Neuronal stem cell (in vitro differentiated cells): ENCODE measurements at regions not wholly inside any gene's neighbourhood (a gene's known extent, or its start where the extent isn't known, plus 50 kb on each side); places are given as distances from the start of the nearest gene placed in this dataset.
A peak's percentile ranks its signal among the peaks of the same experiment; 100 is the strongest.

Source experiments
- DNase-seq: peaks from one replicate; pipeline ENCODE4 v3.0.0-alpha.2; 2013; ENCODE audit warnings: low spot score
- H2AFZ ChIP-seq: one replicate; pipeline ENCODE4 v1.6.1; 2013; ENCODE audit warnings: mild to moderate bottlenecking, low read length, inconsistent platforms
- H2AK5ac ChIP-seq: 2 replicates; pipeline ENCODE4 v1.6.1; 2013; ENCODE audit warnings: low read depth, mild to moderate bottlenecking, inconsistent platforms, low read length, moderate library complexity, mixed read lengths
- H2BK120ac ChIP-seq: 2 replicates; pipeline ENCODE4 v1.6.1; 2013; ENCODE audit warnings: low read depth, mild to moderate bottlenecking, inconsistent platforms, low read length, moderate library complexity, mixed read lengths
- H2BK12ac ChIP-seq: one replicate; pipeline ENCODE4 v1.6.1; 2013; ENCODE audit warnings: low read length, inconsistent platforms
- H2BK15ac ChIP-seq: 2 replicates; pipeline ENCODE4 v1.6.1; 2013; ENCODE audit warnings: mild to moderate bottlenecking, low read length, inconsistent platforms, mixed read lengths
- H2BK5ac ChIP-seq: one replicate; pipeline ENCODE4 v1.6.1; 2013; ENCODE audit warnings: inconsistent platforms, mild to moderate bottlenecking, low read length, moderate library complexity
- H3K14ac ChIP-seq: one replicate; pipeline ENCODE4 v1.6.1; 2013; ENCODE audit warnings: low read length, inconsistent platforms
- H3K18ac ChIP-seq: 2 replicates; pipeline ENCODE4 v1.6.1; 2013; ENCODE audit warnings: low read length, inconsistent platforms
- H3K23ac ChIP-seq: 2 replicates; pipeline ENCODE4 v1.6.1; 2013; ENCODE audit warnings: low read depth, mild to moderate bottlenecking, mixed read lengths, low read length, inconsistent platforms; ENCODE audit not compliant: poor library complexity
- H3K27ac ChIP-seq: replicated peaks from 3 replicates; pipeline ENCODE4 v1.5.1; 2013; ENCODE audit warnings: low read length, inconsistent platforms
- H3K27me3 ChIP-seq, 3 experiments: 2 replicates each; pipeline ENCODE4 v1.6.1; 2013; ENCODE audit warnings: low read length in 3 of 3, mild to moderate bottlenecking in 2 of 3, inconsistent platforms in 1 of 3, low read depth in 1 of 3, mixed read lengths in 1 of 3, moderate library complexity in 1 of 3; ENCODE audit not compliant: control insufficient read depth in 3 of 3, insufficient read depth in 3 of 3
- H3K36me3 ChIP-seq, 2 donors: replicated peaks in 1 of 2; 2 replicates each; pipeline ENCODE4 v1.6.1; 2013; ENCODE audit warnings: low read length in 2 of 2; ENCODE audit not compliant: control insufficient read depth in 2 of 2, insufficient read depth in 2 of 2
- H3K4ac ChIP-seq: 2 replicates; pipeline ENCODE4 v1.6.1; 2013; ENCODE audit warnings: inconsistent platforms, mild to moderate bottlenecking, low read length, moderate library complexity
- H3K4me1 ChIP-seq, 2 donors: 1 replicate in 1 of 2; 2 replicates in 1 of 2; pipeline ENCODE4 v1.6.1; 2013; ENCODE audit warnings: low read length in 2 of 2, low read depth in 1 of 2; ENCODE audit not compliant: control insufficient read depth in 2 of 2, insufficient read depth in 1 of 2
- H3K4me2 ChIP-seq: one replicate; pipeline ENCODE4 v1.6.1; 2013; ENCODE audit warnings: mild to moderate bottlenecking, low read length, inconsistent platforms; ENCODE audit not compliant: insufficient read depth, poor library complexity, severe bottlenecking
- H3K4me3 ChIP-seq, 2 donors: 2 replicates each; pipeline ENCODE4 v1.5.1; 2013; ENCODE audit warnings: low read length in 2 of 2, mild to moderate bottlenecking in 2 of 2, inconsistent platforms in 1 of 2, moderate library complexity in 1 of 2
- H3K79me1 ChIP-seq: one replicate; pipeline ENCODE4 v1.6.1; 2013; ENCODE audit warnings: low read depth, mild to moderate bottlenecking, inconsistent platforms, low read length, moderate library complexity
- H3K9ac ChIP-seq: one replicate; pipeline ENCODE4 v1.6.1; 2013; ENCODE audit warnings: mild to moderate bottlenecking, low read depth, low read length, inconsistent platforms; ENCODE audit not compliant: poor library complexity
- H3K9me3 ChIP-seq, 2 donors: replicated peaks in 1 of 2; 2 replicates each; pipeline versions ENCODE3 to v1.6.1; 2013; ENCODE audit warnings: low read length in 2 of 2, mild to moderate bottlenecking in 2 of 2, inconsistent platforms in 1 of 2, low read depth in 1 of 2, mixed read lengths in 1 of 2, moderate library complexity in 1 of 2; ENCODE audit not compliant: control insufficient read depth in 2 of 2, insufficient read depth in 1 of 2
- H4K8ac ChIP-seq: one replicate; pipeline ENCODE4 v1.6.1; 2013; ENCODE audit warnings: low read depth, mild to moderate bottlenecking, inconsistent platforms, low read length, moderate library complexity
- H4K91ac ChIP-seq: one replicate; pipeline ENCODE4 v1.6.1; 2013; ENCODE audit warnings: low read length, low read depth, mild to moderate bottlenecking, inconsistent platforms; ENCODE audit not compliant: poor library complexity
- WGBS, 2 donors: extraction: QIAGEN DNeasy Blood & Tissue Kit; methylation state at CpG; one replicate each; pipeline ENCODE4 v1.1.7; 2013; ENCODE audit warnings: missing lambda C conversion rate in 2 of 2, mixed read lengths in 1 of 2; ENCODE audit not compliant: insufficient read length in 2 of 2, insufficient replicate concordance in 1 of 2; ENCODE audit errors: extremely low coverage in 2 of 2; 5-methylcytosine and 5-hydroxymethylcytosine counted together

GRCh38 chr13:97114651-97115050, 107.5 kb upstream of the MBNL2 start:
- H2AFZ ChIP-seq, result peak overlapping the region; percentile 43
- no peak overlapping the region for H3K4ac ChIP-seq
- H3K9me3 ChIP-seq, result no peaks in the 10 kb centered on the region
- no peak overlapping the region for H3K14ac ChIP-seq
- no peak overlapping the region for H3K18ac ChIP-seq
- H3K23ac ChIP-seq, result no peak overlapping the region
- H2BK5ac ChIP-seq, result no peak overlapping the region
- H3K4me3 ChIP-seq, result no peak overlapping the region
- H3K9ac ChIP-seq, result no peak overlapping the region
- H3K4me1 ChIP-seq, result peaks cover 21 to 25% of the 10 kb centered on the region in 2 donors
- H2BK12ac ChIP-seq, result no peak overlapping the region
- H3K36me3 ChIP-seq, result no peaks in the 10 kb centered on the region
- peaks cover 0 to 73% (median 0%) of the 10 kb centered on the region in 3 experiments for H3K27me3 ChIP-seq
- no peak overlapping the region for H4K8ac ChIP-seq
- H2BK15ac ChIP-seq, result no peak overlapping the region
- no peak overlapping the region for H2BK120ac ChIP-seq
- H2AK5ac ChIP-seq, result no peak overlapping the region
- no peak overlapping the region for H3K27ac ChIP-seq
- DNase-seq, result no peak
- no peak overlapping the region for H4K91ac ChIP-seq
- H3K4me2 ChIP-seq, result peak overlapping the region; percentile 28
- no peaks in the 10 kb centered on the region for H3K79me1 ChIP-seq
- WGBS, 2 donors, result no CpG with 5 or more reads among the region's 5 CpGs

GRCh38 chr13:97116754-97117153, 105.4 kb upstream of the MBNL2 start:
- H2AK5ac ChIP-seq, result no peak overlapping the region
- H3K4ac ChIP-seq, result no peak overlapping the region
- no peak overlapping the region for H3K23ac ChIP-seq
- H3K14ac ChIP-seq, result no peak overlapping the region
- no CpG with 5 or more reads among the region's 1 CpG for WGBS, 2 donors
- H3K36me3 ChIP-seq, result no peaks in the 10 kb centered on the region
- no peak overlapping the region for H2AFZ ChIP-seq
- H2BK5ac ChIP-seq, result no peak overlapping the region
- no peak for DNase-seq
- H3K4me1 ChIP-seq, result peaks cover 19 to 25% of the 10 kb centered on the region in 2 donors
- H4K91ac ChIP-seq, result no peak overlapping the region
- H3K9me3 ChIP-seq, result no peaks in the 10 kb centered on the region
- H2BK15ac ChIP-seq, result no peak overlapping the region
- H3K9ac ChIP-seq, result no peak overlapping the region
- no peak overlapping the region for H3K18ac ChIP-seq
- H3K4me3 ChIP-seq, result no peak overlapping the region
- H3K79me1 ChIP-seq, result no peaks in the 10 kb centered on the region
- H3K27me3 ChIP-seq, result peaks cover 0 to 66% (median 0%) of the 10 kb centered on the region in 3 experiments
- H2BK12ac ChIP-seq, result no peak overlapping the region
- H2BK120ac ChIP-seq, result no peak overlapping the region
- H3K27ac ChIP-seq, result no peak overlapping the region
- H3K4me2 ChIP-seq, result no peak overlapping the region
- no peak overlapping the region for H4K8ac ChIP-seq

DNA sequence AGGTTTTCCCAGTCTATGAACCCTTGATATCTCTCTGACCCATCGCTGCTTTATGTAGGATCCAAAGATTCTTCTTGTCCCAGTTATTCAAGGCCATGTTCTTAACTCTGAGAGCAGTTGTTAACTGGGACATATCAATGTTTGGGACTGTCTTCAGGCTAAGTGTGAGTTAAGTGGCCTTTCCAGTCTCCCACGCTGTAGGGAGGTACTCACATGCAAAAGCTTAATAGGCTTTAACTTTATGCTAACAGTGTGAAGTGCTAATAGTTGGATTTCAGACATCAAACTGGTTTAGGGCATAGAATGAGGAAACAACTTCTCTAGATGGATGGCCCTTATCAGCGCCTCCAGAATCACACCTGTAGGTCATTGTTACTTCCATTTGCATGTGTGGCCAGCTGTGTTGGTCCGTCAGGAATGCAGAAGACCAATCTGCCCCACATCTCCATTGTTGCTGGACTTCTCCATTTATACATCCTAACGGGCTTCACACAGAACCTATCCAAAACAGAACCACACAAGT, 104.7 kb upstream of the MBNL2 start:
- H3K27me3 ChIP-seq, result peaks cover 0 to 62% (median 0%) of the 10 kb centered on the region in 3 experiments
- no peak overlapping the region for H3K9ac ChIP-seq
- no peaks in the 10 kb centered on the region for H3K9me3 ChIP-seq
- H3K18ac ChIP-seq, result no peak overlapping the region
- no peak overlapping the region for H3K14ac ChIP-seq
- H3K36me3 ChIP-seq, result no peaks in the 10 kb centered on the region
- H2BK5ac ChIP-seq, result no peak overlapping the region
- no peak overlapping the region for H3K4ac ChIP-seq
- H4K91ac ChIP-seq, result no peak overlapping the region
- H3K79me1 ChIP-seq, result no peaks in the 10 kb centered on the region
- no peak for DNase-seq
- WGBS, 2 donors, result no CpG with 5 or more reads among the region's 5 CpGs
- H2BK12ac ChIP-seq, result no peak overlapping the region
- no peak overlapping the region for H3K4me2 ChIP-seq
- H2BK120ac ChIP-seq, result no peak overlapping the region
- no peak overlapping the region for H3K23ac ChIP-seq
- no peak overlapping the region for H3K4me3 ChIP-seq
- no peak overlapping the region for H2BK15ac ChIP-seq
- peaks cover 13 to 25% of the 10 kb centered on the region in 2 donors for H3K4me1 ChIP-seq
- H4K8ac ChIP-seq, result no peak overlapping the region
- H2AFZ ChIP-seq, result no peak overlapping the region
- no peak overlapping the region for H3K27ac ChIP-seq
- no peak overlapping the region for H2AK5ac ChIP-seq

- peaks cover 0 to 64% (median 0%) of the 10 kb centered on the region in 3 experiments for H3K27me3 ChIP-seq
- H2BK15ac ChIP-seq, result no peak overlapping the region
- no peak overlapping the region for H3K18ac ChIP-seq
- H2AK5ac ChIP-seq, result no peak overlapping the region
- H3K4ac ChIP-seq, result no peak overlapping the region
- no peak overlapping the region for H2AFZ ChIP-seq
- no peak overlapping the region for H2BK12ac ChIP-seq
- H3K9me3 ChIP-seq, result no peaks in the 10 kb centered on the region
- no peaks in the 10 kb centered on the region for H3K79me1 ChIP-seq
- no peak overlapping the region for H3K9ac ChIP-seq
- H3K36me3 ChIP-seq, result no peaks in the 10 kb centered on the region
- H3K4me1 ChIP-seq, result peaks cover 5 to 6% of the 10 kb centered on the region in 2 donors
- no peak overlapping the region for H3K14ac ChIP-seq
- H2BK120ac ChIP-seq, result no peak overlapping the region
- H3K4me2 ChIP-seq, result no peak overlapping the region
- no peak overlapping the region for H3K4me3 ChIP-seq
- no peak for DNase-seq
- H2BK5ac ChIP-seq, result no peak overlapping the region
- H4K91ac ChIP-seq, result no peak overlapping the region
- H4K8ac ChIP-seq, result no peak overlapping the region
- no peak overlapping the region for H3K27ac ChIP-seq
- no peak overlapping the region for H3K23ac ChIP-seq
- WGBS, 2 donors, result no CpG with 5 or more reads among the region's 3 CpGs
These were observed 102.2 kb upstream of the MBNL2 start for GRCh38 chr13:97119943-97120342.
